GM06990 (cell line): ENCODE measurements at regions not wholly inside any gene's neighbourhood (a gene's known extent, or its start where the extent isn't known, plus 50 kb on each side); places are given as distances from the start of the nearest gene placed in this dataset.

Source experiments
- DNase-seq: peaks from one replicate; pipeline ENCODE4 v3.0.0-alpha.2; 2011; ENCODE audit not compliant: insufficient read length; ENCODE audit errors: extremely low read depth
- H3K27me3 ChIP-seq: replicated peaks from 2 replicates; pipeline ENCODE4 v1.6.0; 2011; ENCODE audit warnings: low read length; ENCODE audit not compliant: control insufficient read depth, insufficient read depth
- H3K36me3 ChIP-seq: 2 replicates; pipeline ENCODE4 v1.5.1; 2011; ENCODE audit warnings: low read length; ENCODE audit not compliant: control insufficient read depth, insufficient read depth
- H3K4me3 ChIP-seq: replicated peaks from 2 replicates; pipeline ENCODE4 v1.5.1; 2011; ENCODE audit warnings: low read depth, mild to moderate bottlenecking, control low read depth, low read length
- TF ChIP-seq, protein P1 (sequence below): IDR thresholded peaks from 2 replicates; pipeline ENCODE4 v1.5.1; 2011; ENCODE audit warnings: low read length, control low read depth, mild to moderate bottlenecking, inconsistent platforms; ENCODE audit not compliant: insufficient read depth, poor library complexity, severe bottlenecking

DNA sequence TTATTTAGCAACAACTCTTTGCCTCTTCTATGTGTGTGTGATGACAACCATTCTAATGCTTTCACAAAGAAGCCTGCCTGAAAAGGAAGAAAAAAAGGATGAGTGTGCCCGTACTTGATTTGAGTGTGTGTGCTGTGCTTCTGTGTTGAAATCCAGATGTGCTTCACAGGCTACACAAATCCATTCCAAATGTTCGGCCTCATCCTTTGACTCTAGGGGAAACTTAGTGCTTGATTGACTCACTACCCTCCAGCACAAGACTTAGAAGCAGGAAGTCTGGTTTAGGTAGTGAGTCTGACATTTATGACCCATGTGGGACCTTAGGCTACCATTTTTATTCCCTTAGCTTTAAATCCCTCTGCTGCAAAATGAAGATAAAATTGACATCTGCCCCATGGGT, 108.8 kb upstream of the PLAAT1 start:
- no peak for DNase-seq
- Histone ChIP-seq H3K27me3 (no peaks in the 10 kb centered on the region; the same call in 1 of the 2 replicates), H3K36me3 (no peaks in the 10 kb centered on the region), H3K4me3 (no peak overlapping the region)
- TF ChIP-seq, protein P1, sequence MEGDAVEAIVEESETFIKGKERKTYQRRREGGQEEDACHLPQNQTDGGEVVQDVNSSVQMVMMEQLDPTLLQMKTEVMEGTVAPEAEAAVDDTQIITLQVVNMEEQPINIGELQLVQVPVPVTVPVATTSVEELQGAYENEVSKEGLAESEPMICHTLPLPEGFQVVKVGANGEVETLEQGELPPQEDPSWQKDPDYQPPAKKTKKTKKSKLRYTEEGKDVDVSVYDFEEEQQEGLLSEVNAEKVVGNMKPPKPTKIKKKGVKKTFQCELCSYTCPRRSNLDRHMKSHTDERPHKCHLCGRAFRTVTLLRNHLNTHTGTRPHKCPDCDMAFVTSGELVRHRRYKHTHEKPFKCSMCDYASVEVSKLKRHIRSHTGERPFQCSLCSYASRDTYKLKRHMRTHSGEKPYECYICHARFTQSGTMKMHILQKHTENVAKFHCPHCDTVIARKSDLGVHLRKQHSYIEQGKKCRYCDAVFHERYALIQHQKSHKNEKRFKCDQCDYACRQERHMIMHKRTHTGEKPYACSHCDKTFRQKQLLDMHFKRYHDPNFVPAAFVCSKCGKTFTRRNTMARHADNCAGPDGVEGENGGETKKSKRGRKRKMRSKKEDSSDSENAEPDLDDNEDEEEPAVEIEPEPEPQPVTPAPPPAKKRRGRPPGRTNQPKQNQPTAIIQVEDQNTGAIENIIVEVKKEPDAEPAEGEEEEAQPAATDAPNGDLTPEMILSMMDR, result no peak

GRCh38 chr3:193132964-193133363, 108.1 kb upstream of the PLAAT1 start:
- Histone ChIP-seq H3K27me3 (no peaks in the 10 kb centered on the region; the same call in 1 of the 2 replicates), H3K36me3 (no peaks in the 10 kb centered on the region), H3K4me3 (no peak overlapping the region)
- DNase-seq, result no peak
- TF ChIP-seq, protein P1, result no peak

DNA sequence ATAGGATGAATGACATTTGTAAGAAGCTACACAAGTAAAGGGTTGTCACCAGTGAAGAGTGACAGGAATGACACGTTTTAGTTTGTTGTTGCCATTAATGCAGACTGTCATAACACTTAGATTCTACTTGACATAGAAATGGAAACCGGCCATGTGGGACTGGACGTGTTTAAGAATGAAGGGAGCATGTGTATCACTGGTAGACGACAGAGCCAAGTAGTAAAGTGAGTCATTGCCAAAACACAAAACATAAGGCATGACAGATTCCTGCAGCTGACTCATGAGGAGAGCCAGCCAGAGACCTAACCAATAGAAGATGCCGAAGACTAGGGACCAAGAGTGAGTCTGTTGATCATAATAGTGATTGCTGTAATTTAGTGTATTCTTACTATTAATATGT, 106.2 kb upstream of the PLAAT1 start:
- DNase-seq, result no peak
- TF ChIP-seq, protein P1, result no peak
- no peaks in the 10 kb centered on the region; the same call in 1 of the 2 replicates for H3K27me3 ChIP-seq

GRCh38 chr3:193140381-193140780, 100.6 kb upstream of the PLAAT1 start:
- Histone ChIP-seq H3K4me3 (no peak overlapping the region), H3K36me3 (no peaks in the 10 kb centered on the region), H3K27me3 (no peaks in the 10 kb centered on the region; the same call in 1 of the 2 replicates)
- DNase-seq, result no peak
- TF ChIP-seq, protein P1, result no peak

More for the DNA sequence above, 106.2 kb upstream of the PLAAT1 start:
- Histone ChIP-seq H3K36me3 (no peaks in the 10 kb centered on the region), H3K4me3 (no peak overlapping the region)

DNA sequence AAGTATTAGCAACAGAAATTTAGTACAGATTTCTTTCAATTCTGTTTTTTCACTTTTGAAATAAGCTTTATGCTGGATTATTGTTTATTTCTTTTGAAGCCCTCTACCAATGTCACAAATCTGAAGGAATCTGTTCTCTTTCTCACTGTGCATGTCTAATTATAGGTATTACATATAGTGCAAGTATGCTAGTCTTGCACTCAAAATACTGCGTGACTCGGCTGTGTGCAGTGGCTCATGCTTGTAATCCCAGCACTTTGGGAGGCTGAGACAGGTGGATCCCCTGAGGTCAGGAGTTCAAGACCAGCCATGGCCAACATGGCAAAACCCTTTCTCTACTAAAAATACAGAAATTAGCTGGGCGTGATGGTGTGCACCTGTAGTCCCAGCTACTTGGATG, 95.8 kb upstream of the PLAAT1 start:
- Histone ChIP-seq H3K4me3 (no peak overlapping the region), H3K36me3 (no peaks in the 10 kb centered on the region), H3K27me3 (no peaks in the 10 kb centered on the region)
- DNase-seq, result no peak
- TF ChIP-seq, protein P1, result no peak

DNA sequence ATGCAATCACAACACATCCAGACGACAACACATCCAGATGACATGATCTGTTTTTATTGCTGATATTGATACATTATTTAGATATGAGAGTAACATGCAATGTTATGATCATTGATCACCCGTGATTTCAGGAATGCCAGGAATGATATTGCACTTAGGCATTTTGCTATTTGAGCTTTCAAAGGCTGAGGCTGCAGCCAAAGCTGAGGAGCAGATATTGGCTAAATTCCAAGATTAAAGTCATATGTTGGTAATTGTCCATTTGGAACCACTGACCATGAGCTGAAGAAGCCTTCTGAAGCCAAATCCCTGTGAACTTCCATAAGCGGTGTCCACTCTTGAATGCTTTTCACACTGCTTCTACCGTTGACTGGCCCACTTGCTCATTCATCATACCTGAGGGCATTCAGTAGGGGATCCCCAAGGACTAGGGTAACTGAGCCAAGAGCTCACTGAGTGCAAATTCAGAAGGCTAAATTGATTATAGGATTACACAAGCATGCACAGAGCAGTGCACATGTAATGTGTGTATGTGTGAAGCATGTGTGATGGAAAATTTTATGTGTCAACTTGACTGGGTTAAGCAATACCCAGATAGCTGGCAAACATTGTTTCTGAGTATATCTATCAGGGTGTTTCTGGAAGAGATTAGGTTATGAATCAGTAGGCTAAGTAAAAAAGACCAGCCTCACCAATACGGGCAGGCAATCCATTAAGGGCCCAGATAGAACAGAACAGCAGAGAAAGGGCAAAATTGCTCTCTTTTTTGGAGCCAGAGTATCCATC, 92.1 kb upstream of the PLAAT1 start:
- DNase-seq, result no peak
- Histone ChIP-seq H3K27me3 (no peaks in the 10 kb centered on the region), H3K4me3 (no peak overlapping the region), H3K36me3 (no peaks in the 10 kb centered on the region)
- TF ChIP-seq, protein P1, result no peak
